ENCODE measurements at regions not wholly inside any gene's neighbourhood (a gene's known extent, or its start where the extent isn't known, plus 50 kb on each side); places are given as distances from the start of the nearest gene placed in this dataset.

DNA sequence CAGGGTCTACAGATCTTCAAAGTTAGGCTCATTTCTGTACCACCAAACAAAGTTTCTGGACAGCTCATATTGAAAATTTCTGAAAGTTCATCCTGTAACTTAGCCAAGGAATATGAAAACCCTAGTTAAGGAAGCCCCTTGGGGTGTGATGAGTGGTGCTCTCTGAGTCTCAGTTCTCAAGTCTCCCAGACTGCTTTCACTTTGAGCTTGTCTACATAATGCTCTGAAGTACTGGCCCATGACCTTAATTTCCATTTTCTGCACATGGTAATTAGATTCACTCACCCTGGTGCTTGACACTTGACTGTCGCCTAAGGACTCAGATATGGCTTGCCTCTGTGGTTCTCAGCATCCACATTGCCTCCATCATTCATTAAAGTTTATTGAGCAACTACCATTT, 51.7 kb upstream of the SATB2 start:
- Histone ChIP-seq H3K27me3 (ENCODE audit: insufficient read depth) (no peaks in the 10 kb centered on the region; the same call in 1 of the 2 replicates), H4K20me1 (ENCODE audit: insufficient read depth) (no peaks in the 10 kb centered on the region), H3K36me3 (replicated peaks in 1 of 2; ENCODE audit: control insufficient read depth in 1 of 2, insufficient read depth in 2 of 2, low read length in 1 of 2) (no peaks in the 10 kb centered on the region), H3K79me2 (ENCODE audit: insufficient read depth) (no peaks in the 10 kb centered on the region), H3F3A (replicated peaks; ENCODE audit: insufficient read depth) (no peaks in the 10 kb centered on the region), H3K9ac (no peak overlapping the region), H3K9me3 (no peaks in the 10 kb centered on the region), H3K4me2 (no peak overlapping the region), H3K9me2 (no peaks in the 10 kb centered on the region), H3K27ac (ENCODE audit: low read depth in 2 of 2, low read length in 1 of 2) (no peak overlapping the region), H3K4me1 (ENCODE audit: control insufficient read depth in 1 of 2, insufficient read depth in 2 of 2, low read depth in 1 of 2, low read length in 1 of 2) (no peaks in the 10 kb centered on the region), H2AFZ (ENCODE audit: low read depth) (no peak overlapping the region), H3K4me3 (ENCODE audit: low read depth in 2 of 2, low read length in 1 of 2) (no peak overlapping the region)
- no peak for DNase-seq
- ChIA-PET CTCF (interaction anchor here (0.9 kb wide), 2 partner anchors 16 to 30 kb away, joined by 3 read pairs; no protein-coding TSS in a partner anchor), POLR2A (no interaction called here)
- WGBS (ENCODE audit: low lambda C conversion rate) = 0% methylated on average over 1 of the region's 1 CpG
- no peak for TF ChIP-seq ELF1 (IDR thresholded peaks at IDR 0.05)
- TF ChIP-seq PBX3 (IDR thresholded peaks at IDR 0.05) = no peak
- no peak for TF ChIP-seq SIN3A (IDR thresholded peaks at IDR 0.05; ENCODE audit: borderline replicate concordance, low read depth, low read length)
- TF ChIP-seq NFIC (IDR thresholded peaks at IDR 0.05; ENCODE audit: borderline replicate concordance) = no peak
- TF ChIP-seq YY1 (IDR thresholded peaks at IDR 0.05; ENCODE audit: low read depth) = no peak
- TF ChIP-seq JUND (IDR thresholded peaks at IDR 0.05) = no peak

Measured in SK-N-SH (cell line).